A204.1 (cell line): ENCODE measurements at regions not wholly inside any gene's neighbourhood (a gene's known extent, or its start where the extent isn't known, plus 50 kb on each side); places are given as distances from the start of the nearest gene placed in this dataset.
"Not testable (repeated sequence)": the region's sequence is repeated elsewhere in the genome, so short reads cannot be mapped to it uniquely, and the experiment has no call there.

Source experiments
- FAIRE-seq: peaks from 2 replicates; lab custom pipeline; 2012; peaks lifted over from hg19 to GRCh38; lab: Jason Lieb, UNC

DNA sequence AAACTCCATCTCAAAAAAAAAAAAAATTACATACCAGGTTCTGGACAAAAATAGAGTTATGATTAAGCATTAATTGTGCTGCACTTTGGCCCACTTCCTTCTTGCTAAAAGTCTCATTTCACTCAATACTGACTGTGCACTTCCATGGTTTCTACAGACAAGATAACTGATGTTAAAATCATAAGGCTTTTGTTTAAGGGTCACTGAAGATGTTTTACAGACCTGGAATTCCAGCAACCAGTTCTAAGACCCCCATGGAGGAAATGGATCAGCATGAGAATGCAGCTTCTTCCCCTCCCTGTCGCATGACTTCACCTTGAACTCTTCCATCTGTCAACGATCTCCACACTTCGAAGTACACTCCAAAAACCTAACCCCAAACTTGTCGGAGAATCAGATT lies 1191.8 kb upstream of the AUTS2 start:
- FAIRE-seq: no peak

DNA sequence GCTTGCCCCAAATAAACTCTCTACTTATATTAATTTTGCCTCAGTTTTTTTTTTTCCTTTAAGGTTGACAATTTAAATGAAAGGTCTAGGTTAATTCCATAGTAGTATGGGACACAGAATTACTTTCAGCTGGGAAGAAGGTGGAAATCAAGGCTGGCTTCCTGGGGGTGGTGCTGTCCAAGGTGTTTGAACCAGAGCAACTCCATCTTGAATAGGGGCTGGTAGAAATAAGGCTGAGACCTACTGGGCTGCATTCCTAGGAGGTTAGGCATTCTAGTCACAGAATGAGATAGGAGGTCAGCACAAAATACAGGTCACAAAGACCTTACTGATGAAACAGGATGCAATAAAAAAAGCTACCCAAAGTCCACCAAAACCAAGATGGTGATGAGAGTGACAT lies 1190.8 kb upstream of the AUTS2 start:
- no peak for FAIRE-seq

DNA sequence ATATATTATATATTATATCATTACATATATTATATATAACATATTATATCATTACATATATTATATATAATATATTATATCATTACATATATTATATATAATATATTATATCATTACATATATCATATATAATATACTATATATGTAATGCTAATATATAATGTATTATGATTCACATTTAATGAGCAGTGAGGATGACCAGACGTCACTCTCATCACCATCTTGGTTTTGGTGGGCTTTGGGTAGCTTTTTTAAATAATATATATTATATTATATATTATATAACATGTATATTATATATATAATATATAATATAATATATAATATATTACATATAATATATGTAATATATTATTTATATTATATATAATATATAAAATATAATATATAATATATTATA lies 1189.4 kb upstream of the AUTS2 start:
- no peak for FAIRE-seq

DNA sequence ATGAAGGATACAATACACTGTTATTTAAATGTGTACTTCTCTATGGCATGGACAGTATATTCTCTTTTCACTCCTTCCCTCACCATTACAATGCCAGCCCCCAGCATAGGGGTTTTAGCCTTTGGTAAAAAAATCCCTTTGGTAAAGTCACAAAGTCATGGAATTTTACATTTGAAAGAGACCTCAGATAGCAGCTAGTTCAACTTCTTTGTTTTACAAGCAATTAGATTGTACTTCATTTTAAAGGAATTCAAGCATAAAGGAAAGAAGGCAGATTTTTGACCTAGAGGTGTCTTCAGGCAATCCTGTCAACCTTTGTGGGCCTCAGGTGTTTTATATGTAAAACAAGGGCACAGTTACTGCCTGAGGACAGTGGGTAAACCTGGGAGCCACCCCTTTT lies 1188.4 kb upstream of the AUTS2 start:
- no peak for FAIRE-seq

DNA sequence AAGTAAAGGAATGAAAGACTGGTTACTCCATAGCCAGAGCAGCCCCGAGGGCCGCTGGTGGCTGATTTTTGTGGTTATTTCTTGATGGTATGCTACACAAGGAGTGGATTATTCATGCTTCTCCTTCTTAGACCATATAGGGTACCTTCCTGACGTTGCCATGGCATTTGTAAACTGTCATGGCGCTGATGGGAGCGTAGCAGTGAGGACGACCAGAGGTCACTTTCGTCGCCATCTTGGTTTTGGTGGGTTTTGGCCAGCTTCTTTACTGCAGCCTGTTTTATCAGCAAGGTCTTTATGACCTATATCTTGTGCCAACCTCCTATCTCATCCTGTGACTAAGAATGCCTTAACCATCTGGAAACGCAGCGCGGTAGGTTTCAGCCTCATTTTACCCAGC lies 1187.6 kb upstream of the AUTS2 start:
- not testable (repeated sequence) for FAIRE-seq

DNA sequence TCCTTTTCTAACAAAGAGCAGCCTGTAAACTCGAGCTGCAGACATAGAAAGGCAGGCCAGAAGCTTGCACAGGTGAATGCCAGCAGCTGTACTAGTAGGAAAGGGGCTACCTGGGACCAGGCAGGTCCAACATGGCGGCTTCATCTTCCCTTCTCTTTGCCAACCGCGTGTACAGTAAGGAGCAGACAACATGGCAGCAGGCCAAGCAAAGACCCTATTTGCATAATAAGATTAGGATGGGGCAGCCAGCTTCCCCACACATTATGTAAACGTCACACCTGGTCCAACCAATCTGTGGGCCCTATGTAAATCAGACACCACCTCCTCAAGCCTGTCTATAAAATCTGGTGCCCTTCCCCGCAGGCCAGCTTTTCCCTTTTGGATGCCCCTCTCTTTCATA lies 1186.5 kb upstream of the AUTS2 start:
- no peak for FAIRE-seq

DNA sequence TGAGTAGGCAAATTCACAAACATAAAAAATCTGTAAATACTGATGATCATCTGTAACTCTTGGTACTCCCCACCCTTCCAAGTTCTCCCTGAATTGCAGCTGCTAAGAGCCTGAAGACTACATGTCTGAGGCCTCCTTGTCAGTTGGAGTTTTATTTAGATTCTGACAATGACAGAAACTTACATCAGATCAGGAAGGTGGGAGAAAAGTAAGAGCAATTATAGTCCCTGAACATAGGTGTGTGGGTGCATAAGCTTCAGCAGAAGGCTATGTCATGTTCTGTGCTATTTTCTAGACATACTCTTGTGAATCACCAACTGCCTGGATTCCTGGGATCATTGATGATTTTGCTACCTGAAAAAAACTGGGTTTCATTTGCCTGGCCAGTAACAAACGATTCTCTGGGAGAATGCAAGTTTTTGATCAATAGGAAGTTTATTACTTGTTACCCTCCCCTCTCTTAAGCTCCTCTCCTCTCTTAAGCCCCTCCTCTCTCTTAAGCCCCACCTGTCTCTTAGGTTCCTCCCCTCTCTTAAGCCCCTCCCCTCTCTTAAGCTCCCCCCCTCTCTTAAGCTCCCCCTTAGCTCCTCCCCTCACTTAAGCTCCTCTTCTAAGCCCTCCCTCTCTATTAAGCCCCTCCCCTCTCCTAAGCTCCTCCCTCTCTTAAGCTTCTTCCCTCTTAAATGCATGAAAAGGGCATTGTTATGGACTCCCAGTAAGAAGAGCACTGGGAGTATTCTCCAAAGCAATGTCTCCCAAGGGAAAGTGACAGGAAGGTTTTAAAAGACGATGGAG lies 1183.4 kb upstream of the AUTS2 start:
- FAIRE-seq: no peak

DNA sequence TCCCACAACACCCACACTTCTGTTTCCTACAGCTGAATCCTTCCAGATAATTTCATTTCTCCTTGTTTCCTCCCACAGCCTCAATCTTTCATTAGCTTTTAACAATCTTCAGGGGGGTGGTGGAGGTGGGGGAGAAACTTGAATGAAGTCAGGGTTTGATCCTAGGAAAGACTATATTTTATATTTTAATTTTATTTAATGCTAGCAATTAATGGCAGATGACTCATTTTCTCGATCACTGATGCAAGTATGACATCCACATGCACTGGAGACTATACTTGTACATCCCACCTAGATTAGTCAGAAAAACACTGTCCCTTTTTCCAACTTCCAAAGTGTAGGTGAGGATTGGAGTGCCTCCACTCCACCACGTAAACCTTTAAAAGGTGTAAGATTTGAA lies 1181.3 kb upstream of the AUTS2 start:
- no peak for FAIRE-seq

DNA sequence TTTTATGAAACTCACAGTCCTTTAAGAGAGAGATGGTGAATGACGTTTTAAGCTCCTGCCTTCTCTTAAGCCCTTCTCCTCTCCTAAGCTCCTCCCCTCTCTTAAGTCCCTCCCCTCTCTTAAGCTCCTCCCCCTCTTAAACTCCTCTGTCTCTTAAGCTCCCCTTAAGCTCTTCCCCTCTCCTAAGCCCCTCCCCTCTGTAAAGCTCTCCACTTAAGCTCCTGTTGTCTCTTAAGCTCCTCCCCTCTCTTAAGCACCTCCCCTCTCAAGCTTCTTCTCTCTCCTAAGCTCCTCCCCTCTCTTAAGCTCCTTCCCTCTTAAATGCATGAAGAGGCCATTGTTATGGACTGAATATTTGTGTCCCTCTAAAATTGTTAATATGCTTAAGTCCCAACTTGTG lies 1180.6 kb upstream of the AUTS2 start:
- no peak for FAIRE-seq

DNA sequence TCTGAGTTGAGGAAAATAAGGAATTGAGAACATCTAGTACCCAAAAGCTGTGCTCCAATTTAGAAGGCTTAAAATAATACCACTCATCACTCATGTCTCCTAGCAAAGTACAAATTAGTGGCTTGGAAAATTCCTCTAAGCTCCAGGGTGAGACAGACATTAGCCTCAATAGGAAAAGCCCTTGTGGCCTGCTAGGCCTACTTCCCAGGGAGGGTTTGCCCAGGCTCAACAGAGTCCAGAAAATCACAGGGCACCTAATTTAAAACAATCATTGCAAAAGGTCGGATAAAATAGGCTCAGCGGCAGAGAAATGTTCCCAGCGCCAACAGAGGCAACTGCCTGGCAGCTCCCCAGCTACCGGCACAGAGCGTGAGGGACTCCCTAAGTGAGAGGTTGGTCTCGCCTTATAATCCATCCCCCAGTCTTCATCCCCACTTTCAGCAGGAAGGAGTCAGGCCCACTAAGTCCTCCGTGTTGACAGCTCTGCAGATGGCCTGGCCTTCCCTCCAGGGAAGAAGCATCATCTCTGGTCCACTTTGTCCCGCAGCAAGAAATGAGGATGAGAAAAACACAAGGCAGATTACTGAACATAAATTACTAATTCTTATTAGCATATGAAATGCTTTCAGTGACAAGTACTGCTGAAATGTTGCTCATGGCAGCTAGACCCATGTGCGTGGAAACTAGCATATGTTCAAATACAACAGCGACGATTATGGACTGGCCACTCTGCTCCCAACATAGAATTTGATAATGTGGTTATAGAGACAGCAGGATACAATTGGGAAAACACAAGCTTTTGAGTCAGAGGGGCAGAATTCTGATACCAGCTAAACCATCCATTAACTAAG lies 1177.7 kb upstream of the AUTS2 start:
- no peak for FAIRE-seq

DNA sequence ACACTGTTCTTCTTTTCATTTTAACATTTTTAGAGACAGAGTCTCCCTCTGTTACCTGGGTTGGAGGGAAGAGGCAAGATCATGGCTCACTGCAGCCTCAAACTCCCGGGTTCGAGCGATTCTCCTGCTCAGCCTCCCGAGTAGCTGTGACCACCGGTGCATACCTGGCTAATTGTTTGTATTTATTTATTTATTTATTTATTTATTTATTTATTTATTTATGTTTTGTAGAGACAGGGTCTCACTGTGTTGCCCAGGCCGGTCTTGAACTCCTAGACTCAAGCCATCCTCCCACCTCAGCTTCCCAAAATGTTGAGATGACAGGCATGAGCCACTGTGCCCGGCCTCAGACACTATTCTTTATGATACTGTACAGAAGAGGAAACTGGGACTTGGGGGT lies 1176.6 kb upstream of the AUTS2 start:
- FAIRE-seq: no peak

DNA sequence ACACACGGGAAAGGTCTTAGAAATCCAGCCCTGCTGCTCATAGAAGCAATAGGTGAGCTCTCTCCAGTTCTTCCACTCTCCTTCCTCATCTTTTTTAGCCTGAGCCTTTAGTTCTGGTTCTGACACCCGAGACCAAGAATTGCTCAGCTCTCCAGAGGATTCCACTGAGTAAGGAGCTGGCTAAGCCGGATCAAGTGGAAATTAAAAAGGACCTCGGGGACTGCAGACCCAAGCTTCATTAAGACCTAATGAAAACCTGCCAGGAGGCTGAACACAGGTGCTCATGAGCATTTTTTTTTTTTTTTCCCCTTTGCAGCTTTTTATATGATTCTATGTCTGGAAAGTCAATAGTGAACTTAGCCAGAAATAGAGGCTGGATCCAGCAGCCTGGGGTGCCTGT lies 1176.0 kb upstream of the AUTS2 start:
- no peak for FAIRE-seq

DNA sequence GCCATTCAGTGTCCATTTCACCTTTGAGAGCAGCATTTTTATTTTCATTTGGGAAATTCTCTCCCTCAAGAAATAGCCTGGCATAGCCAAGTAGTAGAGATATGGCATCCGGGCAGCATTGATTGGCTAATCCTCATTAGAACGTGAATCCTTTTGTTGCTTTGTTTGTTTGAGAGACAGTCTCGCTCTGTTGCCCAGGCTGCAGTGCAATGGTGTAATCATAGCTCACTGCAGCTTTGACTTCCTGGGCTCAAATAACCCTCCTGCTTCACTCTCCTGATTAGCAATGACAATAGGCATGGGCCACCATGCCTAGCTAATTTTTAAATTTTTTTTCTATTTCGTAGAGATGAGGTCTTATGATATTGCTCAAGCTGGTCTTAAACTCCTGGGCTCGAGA lies 1174.9 kb upstream of the AUTS2 start:
- no peak for FAIRE-seq

DNA sequence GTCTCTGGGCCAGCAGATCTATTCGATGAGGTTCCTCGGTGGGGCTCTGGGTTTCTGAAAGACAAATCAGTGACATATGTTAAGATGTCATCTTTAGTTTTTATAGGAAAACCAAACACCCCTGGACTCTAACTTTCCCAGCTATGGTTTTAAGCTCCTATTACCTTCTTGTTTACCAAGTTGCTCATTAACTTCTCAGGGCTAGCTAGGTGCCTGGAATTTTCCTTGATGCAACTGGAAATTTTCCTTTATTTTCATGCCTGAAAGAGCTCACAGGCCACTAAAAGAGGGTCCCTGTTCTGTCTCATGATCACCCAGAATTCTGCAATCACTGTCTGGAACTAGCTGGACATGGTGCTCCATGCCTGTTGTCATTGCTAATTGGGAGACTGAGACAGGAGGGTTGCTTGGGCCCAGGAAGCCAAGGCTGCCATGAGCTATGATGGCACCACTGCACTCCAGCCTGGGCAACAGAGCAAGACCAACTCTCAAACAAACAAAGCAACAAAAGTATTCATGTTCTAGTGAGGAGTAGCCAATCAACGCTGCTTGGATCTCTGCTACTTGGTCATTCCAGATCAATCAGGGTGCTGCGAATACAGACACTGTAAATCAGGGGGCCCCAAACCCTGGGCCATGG lies 1173.5 kb upstream of the AUTS2 start:
- no peak for FAIRE-seq

DNA sequence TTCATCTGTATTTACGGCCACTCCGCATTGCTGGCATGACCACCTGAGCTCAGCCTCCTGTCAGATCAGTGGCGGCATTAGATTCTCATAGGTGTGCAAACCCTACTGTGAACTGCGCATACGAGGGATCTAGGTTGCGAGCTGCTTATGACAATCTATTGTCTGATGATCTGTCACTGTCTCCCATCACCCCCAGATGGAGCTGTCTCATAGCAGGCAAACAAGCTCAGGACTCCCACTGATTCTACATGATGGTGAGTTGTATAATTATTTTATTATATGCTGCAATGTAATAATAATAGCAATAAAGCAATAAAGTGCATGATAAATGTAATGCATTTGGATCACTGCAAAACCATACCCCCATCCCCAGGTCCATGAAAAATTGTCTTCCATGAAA lies 1172.9 kb upstream of the AUTS2 start:
- no peak for FAIRE-seq

DNA sequence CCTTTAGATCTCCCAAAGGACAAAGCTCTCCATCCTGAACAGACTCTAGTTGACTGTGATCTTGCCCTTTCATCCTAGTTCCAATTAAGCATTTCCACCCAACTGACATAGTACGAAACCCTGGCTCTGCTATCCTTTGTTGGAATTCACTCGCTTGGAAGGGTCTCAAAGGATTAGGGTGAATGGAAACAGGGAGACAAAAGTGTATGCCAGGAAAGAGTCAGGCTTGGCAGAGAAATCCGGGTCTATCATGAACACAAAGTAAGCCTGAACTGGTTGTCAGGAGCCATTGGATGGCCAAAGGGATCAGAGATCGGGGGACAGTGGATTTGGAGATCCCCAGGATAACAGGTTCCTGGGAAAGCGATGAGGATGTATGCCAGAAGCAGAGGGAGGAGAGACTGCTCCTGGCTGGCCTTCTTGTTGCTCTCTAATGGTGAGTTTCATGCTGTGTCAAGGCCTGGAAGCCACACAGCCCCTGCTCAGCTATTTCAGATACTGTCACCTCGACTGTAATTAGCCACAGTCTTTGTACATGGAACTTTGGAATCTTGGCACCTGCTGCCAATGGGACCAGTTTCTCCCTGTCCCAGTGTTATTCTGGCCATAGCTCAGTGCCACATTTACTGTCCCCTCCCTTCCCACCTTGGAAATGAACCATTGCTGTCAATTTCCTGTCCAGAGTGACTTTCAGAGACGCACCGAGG lies 1168.7 kb upstream of the AUTS2 start:
- no peak for FAIRE-seq

DNA sequence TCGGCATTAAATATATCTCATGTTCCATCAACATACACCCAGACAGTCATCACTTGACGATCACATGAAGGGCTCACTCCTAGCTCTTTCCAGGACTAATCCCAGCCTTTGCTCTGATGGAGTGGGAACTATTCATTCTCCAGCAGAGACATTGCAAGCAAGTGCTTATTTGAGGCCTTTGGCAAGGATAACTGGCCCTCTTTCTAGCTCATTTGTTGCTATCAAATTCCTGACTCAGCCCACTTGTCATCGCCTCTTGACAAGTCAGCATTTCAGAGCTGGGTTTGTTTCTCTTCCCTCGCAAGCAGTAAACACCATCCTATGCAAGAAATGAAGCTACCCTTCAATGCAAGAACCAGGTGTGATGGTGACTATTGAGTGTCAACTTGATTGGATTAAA lies 1165.7 kb upstream of the AUTS2 start:
- FAIRE-seq: no peak

DNA sequence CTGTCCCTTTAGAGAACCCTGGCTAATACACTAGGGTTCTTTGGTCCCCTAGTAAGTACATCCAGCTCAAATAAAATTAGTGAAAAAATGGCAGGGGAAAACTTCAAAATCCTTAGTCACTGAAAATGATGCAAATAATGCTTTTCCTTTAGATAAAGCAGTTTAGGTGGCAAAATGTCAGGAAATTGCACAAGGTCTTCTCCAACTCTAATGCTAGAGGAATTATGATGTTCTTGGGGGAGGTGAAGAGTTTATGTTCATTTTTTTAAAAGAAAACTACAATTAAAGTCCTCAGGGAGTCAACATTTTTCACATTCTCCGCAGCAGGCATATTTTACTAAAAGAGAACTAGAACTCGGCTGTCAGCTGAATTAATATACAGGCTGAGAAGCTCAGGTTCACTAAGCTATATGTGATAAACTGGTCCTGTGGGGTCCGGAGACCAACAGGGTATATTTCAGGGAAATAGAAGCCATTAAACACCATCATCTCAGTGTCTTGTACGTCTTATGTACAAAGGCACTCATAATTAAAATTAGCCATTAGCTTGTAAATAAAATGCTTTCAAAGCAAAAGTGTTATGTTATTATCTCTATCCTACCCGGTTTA lies 1164.7 kb upstream of the AUTS2 start:
- no peak for FAIRE-seq

DNA sequence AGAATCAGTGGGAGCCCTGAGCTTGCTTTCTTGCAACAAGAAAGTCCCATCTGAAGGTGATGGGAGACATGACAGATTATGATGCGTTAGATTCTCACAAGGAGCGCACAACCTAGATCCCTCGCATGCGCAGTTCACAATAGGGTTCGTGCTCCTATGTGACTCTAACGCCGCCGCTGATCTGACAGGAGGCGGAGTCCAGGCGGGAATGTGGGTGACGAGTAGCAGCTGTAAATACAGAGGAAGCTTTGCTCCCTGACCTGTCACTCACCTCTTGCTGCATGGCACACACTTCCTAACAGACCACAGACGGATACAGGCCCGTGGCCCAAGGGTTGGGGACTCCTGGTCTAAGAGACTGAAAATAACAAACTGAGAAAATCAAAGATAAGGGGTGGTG lies 1163.4 kb upstream of the AUTS2 start:
- FAIRE-seq: no peak

DNA sequence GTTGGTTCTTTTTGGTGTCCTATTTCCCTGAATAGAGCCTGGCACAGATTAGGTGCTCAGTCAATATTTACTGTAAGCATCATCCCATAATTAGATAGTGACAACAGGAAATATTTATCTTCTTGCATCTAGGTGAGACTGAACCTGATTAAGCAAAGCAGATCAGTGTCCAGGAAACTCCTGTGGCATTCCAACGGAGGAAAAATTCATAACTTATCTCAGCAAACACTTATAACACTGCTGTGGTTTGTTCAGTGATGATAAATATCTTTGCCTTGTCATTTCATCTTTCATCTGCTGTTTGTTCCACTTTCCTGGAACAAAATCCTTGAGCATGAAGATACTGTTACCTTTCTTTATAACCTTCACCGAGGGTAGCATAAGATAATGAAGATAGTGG lies 1160.3 kb upstream of the AUTS2 start:
- FAIRE-seq: no peak

DNA sequence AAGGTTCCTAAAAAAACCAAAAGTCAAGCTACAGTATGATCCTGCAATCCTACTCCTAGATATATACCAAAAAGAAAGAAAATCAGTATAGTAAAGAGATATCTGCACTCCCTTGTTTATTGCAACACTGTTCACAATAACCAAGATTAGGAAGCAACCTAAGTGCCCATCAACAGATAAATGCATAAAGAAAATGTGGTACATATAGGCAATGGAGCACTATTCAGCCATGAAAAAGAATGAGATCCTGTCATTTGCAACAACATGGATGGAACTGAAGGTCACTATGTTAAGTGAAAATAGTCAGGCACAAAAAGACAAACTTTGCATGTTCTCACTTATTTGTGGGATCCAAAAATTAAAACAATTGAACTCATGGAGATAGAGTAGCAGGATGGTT lies 1159.5 kb upstream of the AUTS2 start:
- no peak for FAIRE-seq

DNA sequence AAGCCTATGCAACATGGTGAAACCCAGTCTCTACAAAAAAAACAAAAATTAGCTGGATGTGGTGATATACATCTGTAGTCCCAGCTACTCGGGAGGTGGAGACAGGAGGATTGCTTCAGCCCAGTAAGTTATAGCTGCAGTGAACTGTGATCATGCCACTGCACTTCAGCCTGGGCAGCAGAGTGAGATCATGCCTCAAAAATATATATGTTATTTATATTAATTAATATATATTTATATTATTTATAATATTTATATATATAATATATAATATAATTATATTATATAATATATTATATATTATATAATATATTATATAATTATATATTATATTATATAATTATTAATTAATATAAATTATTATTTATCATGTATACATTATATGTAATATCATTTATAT lies 1158.4 kb upstream of the AUTS2 start:
- FAIRE-seq: no peak
